NCI-H2171 (cell line): ENCODE measurements at regions not wholly inside any gene's neighbourhood (a gene's known extent, or its start where the extent isn't known, plus 50 kb on each side); places are given as distances from the start of the nearest gene placed in this dataset.
"Not testable (repeated sequence)": the region's sequence is repeated elsewhere in the genome, so short reads cannot be mapped to it uniquely, and the experiment has no call there.

Source experiments
- DNase-seq: peaks from one replicate; lab custom pipeline; 2025; lab: John Stamatoyannopoulos, UW

DNA sequence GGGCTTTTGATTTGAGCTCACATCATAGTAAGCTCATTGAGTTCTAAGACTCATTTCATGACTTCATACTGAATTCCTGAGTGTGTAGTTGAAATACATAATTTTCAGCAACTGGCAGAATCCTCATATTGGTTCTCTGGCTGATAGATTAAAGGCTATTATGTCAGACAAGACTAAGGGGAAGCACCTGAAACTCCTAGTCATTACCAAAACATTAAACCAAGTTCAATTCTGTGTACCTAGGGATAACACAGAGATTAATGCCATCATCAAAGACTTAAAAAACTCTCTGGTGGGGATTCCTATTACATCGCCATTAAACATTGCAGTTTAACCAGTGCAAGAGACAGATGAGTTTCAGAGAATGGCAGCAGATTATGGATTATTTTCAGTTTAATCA lies 339.1 kb downstream of the PTPRC start:
- no peak for DNase-seq

DNA sequence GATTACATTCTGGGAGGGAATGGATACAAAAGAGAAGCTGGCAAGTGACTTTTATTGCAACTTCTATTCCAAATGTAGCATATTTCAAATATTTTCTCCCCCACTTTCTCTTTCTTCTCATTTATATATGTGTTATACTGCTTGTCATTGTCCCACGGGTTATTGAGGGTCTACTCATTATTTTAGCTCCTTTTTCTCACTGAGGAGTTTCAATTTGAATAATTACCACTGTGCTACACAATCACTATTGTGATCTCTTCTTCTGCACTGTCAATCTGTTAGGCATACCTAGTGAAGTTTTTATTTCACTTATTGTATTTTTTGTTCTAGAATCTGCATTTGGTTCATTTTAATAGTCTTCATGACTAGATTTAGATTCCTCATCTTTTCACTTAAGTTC lies 339.7 kb downstream of the PTPRC start:
- no peak for DNase-seq

DNA sequence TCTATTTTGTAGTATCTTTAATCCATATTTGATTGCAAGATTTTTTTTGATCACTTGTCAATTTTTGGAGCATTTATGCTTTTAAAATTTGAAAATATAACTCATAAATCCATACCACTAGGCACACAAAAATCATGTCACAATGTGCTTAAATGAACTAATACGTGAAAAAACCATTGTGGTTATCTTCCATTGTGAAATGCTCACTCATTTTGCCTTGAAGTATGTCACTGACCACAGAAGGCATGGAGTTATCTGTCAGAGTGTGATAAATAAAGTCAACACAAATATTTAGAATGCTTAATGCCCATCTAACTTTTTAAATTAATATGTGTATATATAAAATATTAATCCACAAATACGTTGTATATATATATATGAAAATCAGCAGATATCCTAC lies 347.2 kb downstream of the PTPRC start:
- no peak for DNase-seq

DNA sequence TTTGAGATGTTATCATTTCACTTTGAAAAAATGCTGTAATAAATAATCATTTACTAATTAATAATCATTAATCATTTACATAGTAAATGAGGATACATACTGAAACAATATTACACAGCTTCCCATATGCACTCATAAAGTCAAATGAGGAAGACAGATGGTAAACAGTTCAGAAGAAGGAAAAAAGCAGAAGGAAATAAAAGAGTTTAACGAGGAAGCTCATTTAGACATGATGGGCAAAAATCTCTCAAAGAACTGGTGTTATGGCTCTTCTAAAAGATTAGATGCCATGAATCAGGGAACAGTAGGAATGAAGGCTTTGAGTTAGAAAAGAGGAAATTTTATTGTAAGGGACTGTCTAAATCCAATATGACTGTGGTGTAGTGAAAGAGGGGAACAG lies 347.6 kb downstream of the PTPRC start:
- no peak for DNase-seq

DNA sequence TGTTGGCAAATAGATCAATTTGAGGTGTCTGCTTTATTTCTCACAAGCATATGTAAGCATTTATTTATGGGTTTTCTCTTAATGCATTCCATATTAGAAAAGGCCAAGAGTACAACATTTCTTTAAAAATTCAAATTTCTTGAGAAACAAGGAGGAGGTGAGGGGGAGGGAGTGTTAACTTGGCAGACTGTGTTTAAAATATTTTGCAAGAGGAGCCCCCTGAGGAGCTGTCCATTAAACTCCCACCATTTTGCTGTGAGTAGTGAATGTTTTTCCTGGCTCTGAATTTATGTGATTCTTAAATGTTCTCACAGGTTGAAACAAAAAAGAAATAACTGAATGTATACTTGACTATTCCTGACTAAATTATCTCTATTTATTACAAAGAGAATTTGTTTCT lies 363.8 kb downstream of the PTPRC start:
- DNase-seq, result no peak

DNA sequence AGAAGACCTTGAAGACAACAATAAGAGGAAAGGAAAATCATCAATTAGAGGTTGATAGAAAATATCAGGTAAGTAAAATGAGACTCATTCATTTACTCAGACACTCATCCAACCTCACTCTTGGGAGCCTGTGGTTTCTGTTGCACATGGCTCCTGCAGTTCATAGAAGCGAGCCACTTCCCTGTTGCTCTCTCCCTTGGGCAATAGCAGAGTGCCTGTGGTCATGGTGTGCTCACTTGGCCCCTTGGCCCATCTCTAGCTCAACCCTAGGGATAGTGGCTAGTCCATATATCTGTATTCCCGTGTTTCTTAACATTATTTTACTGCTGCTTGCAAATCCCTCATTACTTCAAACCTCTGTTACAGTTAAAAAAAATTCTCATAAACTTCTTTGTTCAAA lies 368.6 kb downstream of the PTPRC start:
- no peak for DNase-seq

DNA sequence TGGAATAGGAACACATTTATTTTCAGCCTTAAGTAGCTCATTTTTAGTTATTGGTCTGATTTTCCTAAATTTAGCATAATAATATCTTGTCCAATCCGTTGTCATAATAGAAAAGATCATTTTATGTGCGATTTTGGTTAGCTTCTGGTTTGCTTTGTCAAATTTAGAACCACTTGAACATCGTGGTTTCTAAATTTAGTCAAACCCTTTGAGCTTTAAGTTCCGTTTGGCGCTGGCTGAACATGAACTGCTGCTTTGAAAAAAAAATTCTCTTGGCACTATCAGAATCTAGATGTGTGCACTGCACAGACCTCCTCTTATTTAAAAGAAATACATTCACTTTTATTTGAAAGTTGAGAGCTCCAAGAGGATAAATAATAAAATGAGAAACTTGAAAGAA lies 370.6 kb downstream of the PTPRC start:
- no peak for DNase-seq

DNA sequence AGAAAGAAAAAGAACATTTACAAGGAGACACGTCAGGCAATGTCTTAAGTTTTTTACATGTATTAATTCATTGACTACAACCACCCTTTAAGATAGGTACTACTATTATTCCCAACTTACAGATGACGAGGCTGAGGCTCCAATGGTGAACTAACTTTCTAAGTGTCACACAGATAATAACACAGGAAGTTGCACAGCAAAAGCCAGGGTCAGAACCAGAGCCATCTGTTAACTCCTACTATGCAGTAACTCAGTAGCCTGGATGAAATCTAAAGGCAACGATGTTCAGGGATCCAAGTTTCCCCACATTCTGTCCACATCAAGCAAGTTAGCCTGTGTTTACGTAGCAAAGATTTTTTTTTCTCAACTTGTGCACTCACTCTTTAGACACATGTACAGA lies 371.7 kb downstream of the PTPRC start:
- no peak for DNase-seq

DNA sequence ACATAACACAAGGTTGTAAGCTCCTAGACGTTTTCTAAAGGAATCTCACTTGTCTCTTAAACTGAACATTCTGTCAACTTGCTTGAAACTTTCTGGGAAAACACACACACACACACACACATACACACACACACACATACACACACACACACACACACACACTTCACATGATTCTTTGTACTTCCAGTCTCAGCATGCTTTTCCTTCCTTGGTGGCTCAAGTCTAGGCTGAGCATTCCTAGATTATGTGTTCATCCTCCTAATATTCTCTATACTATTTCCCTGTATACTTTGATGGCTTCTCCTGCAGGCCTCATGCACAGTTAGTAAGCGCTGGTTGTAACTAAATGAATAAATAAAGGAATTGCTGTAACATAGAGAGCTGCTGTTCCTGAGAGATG lies 372.1 kb downstream of the PTPRC start:
- no peak for DNase-seq

DNA sequence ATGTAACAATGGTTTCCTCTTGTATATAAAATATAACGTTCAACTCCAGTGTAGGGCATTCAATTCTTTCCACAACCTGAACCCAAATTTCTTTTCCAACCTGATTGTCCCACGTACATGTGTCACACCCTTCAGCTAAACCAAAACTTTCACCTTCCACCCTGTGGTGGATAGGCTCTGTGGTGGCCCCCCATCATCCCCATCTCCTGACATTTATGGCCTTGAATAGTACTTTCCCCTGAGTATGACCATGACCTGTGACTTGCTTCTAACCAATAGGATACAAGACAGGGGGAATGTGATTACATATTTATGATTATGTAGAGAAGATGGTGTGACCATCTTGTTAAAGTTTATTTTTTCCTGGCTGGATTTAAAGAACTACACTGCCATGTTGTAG lies 377.0 kb downstream of the PTPRC start:
- DNase-seq, result no peak

DNA sequence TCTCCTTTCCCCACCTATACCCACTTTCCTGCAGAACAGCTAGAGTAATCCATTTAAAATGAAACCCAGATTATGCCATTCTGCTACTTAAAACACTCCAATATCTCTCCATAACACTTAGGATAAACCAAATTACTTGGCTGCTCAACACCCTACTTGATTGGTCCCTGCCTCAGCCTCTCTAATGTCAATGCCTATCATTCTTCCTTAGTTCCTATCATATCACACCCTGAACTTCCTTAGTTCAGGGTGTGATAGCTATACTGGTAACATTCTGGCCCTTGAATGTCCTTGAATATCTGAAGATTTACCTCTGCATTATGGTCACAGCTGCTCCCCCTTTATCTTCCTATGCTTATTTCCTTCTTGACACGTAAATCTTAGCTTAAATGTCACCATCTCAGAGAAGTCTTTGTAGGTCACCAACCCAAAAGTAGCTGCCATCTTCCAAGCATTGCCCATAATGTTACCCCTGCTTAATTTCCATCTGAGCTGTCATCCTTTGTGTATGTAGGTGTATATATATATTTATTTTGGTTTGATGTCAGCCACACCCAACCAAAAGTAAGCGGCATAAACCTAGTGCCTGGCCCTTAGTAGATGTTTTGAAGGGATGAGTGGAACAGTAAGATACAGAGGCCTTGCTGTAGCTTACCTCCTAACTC lies 379.8 kb downstream of the PTPRC start:
- no peak for DNase-seq

DNA sequence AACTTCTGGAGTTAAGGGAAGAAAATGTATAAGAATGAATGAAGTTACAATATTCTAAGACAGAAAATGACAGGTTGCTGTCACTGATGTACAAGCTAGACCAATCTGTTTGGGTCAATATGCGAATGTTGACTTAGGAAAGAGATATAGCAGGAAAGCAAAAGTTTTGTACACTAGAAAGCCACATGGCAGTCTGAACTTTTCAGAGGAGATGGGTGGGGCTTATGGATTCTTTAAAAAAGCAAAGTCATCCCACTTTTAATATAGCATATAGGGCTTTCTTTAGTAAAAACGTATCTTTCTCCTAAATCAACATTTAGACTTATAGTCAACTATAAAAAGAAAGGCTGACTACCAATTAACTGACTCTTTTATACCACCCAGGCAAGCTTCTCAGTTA lies 381.2 kb downstream of the PTPRC start:
- DNase-seq, result no peak

DNA sequence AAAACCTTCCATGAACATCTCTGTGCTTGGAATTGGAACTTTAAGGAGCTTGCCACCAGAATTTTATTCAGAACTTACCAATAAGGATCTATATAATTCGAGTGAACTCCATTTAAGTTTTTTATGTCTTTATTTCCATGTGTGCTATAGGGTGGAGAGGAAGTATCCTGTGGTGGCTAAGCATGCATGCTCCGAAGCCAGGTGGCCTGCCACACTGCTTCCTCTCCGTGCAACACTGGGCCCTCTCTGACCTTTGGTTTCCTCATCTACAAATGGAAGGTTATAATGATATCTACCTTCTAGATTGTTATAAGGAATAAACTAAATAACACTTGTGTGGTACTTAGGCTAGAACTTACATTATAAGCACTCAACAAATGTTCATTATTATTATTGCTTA lies 382.1 kb downstream of the PTPRC start:
- DNase-seq, result no peak

DNA sequence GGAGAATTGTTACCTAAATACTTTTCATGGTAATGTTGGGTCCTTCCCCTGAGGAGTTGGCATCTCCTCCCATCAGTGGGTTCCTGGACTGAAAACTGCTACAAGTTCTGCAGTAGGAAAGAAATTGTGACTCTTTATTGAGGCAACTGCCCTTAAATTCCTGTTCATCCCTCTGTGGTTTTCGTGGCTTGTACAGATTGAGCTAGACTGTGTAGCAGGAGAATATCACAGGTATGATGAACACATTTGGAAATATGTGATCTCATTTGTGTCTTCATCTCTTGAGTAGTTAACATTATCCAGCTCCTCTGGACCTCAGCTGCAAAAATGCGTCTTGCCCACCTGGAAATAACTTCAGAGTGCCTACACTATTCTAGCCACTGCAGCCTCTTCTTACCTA lies 390.6 kb downstream of the PTPRC start:
- no peak for DNase-seq

DNA sequence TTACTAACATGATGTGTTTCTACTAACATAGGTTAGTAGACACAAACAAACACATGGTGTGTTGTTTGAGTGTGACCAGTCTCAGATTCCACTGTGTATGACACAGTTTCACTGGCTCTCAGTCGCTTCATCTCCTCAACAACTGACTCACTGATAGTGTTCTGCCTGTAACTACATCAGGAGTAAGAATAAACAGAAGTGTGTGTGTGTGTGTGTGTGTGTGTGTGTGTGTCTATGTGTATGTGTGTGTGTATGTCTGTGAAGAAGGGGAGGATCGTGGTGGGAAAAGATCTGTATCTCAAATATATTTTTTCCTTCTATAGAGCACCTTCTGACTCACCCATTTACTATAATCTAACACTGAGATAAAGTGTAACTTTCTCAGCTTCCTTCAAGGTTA lies 391.0 kb downstream of the PTPRC start:
- DNase-seq, result no peak

DNA sequence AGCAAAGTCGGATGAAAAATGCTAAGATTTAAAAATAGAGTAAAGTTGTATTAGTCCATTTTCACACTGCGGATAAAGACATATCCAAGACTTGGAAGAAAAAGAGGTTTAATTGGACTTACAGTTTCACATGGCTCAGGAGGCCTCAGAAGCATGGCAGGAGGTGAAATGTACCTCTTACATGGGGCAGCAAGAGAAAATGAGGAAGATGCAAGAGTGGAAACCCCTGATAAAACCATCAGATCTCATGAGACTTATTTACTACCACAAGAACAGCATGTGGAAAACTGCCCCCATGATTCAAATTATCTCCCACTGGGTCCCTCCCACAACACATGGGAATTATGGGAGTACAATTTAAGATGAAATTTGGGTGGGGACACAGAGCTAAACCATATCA lies 391.7 kb downstream of the PTPRC start:
- DNase-seq, result not testable (repeated sequence)

DNA sequence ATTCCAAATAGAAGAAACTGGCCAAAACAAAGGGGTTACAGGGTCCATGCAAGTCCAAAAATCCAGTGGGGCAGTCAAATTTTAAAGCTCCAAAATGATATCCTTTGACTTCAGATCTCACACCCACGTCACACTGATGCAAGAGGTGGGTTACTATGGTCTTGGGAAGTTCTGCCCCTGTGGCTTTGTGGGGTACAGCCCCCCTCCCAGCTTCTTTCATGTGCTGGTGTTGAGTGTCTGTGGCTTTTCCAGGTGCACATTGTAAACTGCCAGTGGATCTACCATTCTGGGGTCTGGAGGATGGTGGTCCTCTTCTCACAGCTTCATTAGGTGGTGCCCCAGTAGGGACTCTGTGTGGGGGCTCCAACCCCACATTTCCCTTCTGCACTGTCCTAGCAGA lies 392.3 kb downstream of the PTPRC start:
- not testable (repeated sequence) for DNase-seq

DNA sequence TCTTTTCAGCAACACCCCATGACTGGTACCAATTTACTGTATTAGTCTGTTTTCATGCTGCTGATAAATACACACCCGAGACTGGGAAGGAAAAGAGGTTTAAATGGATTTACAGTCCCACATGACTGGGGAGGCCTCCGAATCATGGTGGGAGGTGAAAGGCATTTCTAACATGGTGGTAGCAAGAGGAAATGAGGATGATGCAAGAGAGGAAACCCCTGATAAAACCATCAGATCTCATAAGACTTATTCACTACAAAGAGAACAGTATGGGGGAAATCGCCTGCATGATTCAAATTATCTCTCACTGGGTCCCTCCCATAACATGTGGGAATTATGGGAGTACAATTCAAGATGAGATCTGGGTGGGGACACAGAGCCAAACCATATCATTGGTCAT lies 393.6 kb downstream of the PTPRC start:
- DNase-seq, result not testable (repeated sequence)

DNA sequence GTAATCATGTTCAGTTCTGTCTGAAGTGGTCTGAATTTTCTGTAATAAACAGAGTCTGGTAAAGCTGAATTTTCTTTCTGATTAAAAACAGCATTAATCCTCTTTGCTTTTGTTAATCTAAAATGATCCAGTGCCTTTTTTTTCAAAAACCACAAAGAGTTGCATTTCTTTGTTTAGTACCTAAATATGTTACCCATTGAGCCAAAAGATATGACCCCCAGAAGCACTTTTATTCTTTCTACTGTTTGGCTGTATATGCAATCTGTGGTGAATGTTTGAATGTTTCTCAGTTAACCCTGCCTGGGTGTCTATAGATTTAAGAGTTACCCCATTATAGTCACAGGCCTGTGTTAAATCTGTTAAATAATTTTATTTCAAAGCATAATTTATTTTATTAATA lies 394.8 kb downstream of the PTPRC start:
- DNase-seq, result no peak

DNA sequence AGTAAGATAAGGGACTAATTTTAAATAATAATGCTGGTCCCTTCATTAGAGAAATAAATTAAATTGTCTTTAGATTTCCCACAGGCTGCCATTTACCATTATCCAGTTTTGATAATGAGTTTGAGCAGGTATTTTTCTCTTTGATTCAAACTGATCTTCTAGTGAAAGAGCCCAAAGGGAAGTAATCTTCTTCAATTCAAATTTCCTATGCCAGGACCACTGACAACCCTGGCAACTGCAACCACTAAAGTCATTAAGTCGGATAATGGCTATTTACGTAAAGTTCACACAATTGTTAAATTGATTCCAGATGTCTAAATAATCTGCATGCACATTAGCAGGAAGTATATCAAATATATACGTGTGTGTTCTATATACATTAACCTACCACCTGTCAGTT lies 399.3 kb downstream of the PTPRC start:
- DNase-seq, result no peak

DNA sequence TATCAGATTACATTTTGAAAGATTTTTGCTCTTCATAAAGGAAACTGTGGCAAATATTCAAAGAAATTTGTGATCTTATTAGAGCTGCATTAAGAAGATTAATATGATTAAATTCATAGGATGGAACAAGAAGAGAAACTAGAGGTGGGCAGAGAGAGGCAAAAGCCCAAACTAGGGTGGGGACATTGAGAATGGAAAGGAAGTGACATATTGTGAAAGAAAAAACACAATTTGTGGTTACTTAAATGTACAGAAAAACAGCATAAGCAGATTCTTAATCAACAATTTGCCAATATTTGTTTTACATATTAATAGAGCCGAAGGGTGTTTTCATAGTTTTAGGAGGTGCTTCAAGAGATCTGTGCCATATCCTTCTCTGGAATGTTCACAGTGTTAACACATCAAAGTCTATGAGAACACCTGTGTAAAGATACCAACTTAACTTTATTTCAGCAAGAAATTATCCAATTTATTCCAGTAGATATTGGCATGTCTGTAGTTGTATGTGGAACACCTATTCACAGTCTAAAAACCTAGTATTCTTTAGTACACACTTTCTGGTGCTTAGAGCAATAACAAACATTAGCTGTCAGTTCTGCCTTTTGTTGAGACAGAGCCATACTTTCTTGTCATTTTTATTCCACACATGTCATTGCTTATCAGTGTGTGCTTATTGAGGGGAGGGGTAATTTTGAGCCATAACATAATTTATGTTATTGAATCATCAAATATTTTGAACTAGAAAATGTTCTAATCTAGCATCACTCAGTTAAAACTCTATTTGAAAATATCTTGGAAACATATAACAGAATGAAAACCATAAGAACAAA lies 401.5 kb downstream of the PTPRC start:
- no peak for DNase-seq

DNA sequence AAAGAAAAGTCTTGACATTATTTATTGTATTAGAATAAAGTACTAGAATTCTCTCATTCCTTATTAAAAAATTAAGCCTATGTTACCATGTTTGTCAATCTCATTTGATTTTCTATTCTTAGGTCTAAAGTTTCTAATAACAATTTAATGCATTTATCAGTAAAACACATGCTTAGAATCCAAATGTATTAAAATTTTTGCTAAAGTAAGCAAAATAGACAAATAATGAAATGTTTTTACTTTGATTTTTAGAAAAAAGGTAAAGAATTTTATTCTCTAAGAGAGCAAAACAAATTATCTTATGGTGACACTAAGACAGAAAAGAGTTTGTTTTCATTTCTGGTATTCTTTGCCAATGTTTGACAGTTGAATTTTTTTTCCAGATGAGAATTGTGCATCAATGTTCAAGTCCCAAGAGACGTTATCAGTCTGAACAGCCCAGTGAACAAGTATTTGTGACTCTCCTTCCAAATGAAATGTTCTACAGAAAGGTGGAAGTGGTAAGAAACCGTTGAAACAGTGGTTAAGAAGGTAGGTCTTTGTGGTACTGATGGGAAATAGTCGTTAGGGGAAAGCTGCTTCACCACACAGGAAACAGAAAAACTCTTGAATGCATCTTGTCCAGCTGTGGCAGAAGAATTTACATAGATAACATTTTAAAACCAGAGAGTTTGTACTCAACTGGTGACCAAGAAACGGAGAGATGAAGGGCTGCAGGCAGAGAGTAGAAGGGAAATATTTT lies 402.5 kb downstream of the PTPRC start:
- DNase-seq, result no peak

DNA sequence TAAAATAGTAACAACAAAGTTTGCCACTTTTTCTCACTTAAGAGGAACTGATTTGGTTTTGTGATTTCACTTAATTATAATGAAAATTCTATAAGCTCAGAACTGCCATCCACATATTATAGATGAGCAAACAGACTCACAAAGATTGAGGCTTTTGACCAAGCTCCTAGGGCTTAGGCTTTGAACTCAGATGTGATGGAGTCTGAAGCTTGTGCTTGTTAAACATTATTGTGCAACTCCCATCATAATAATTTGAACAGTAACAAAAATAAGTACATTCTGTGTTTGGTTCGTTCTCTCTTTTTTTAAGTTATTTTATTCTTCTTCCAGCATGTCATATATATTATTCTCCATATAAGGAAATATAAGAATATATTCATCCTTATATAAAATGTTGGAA lies 403.4 kb downstream of the PTPRC start:
- DNase-seq, result no peak
